Activated T-helper 2 cell treated with anti-CD3 and anti-CD28 coated beads, Interferon-gamma antibody, Interleukin-2, Interleukin-4, amounts not matched to agents 10 μg/mL and 5 μg/mL and 100 μg/mL, durations not matched to agents 14 hours and 24 hours and 36 hours (primary cell): ENCODE measurements at regions not wholly inside any gene's neighbourhood (a gene's known extent, or its start where the extent isn't known, plus 50 kb on each side); places are given as distances from the start of the nearest gene placed in this dataset.

Experiments used
- DNase-seq: peaks from one replicate; pipeline ENCODE4 v3.0.0; 2021; ENCODE audit warnings: low spot score
- H3K27ac Mint-ChIP-seq: one replicate; pipeline ENCODE4 v1.8.0; 2021; ENCODE audit warnings: mixed read lengths
- H3K27me3 Mint-ChIP-seq: one replicate; pipeline ENCODE4 v1.8.0; 2021; ENCODE audit warnings: low read depth, mixed read lengths
- H3K36me3 Mint-ChIP-seq: one replicate; pipeline ENCODE4 v1.8.0; 2021; ENCODE audit warnings: low read depth, mixed read lengths
- H3K4me1 Mint-ChIP-seq: one replicate; pipeline ENCODE4 v1.8.0; 2021; ENCODE audit warnings: low read depth, mixed read lengths
- H3K4me3 Mint-ChIP-seq: one replicate; pipeline ENCODE4 v1.8.0; 2021; ENCODE audit warnings: low read depth, mild to moderate bottlenecking, moderate library complexity, mixed read lengths
- H3K9me3 Mint-ChIP-seq: one replicate; pipeline ENCODE4 v1.8.0; 2021; ENCODE audit warnings: mixed read lengths
- intact Hi-C: fragments of 100-400 bp; cut with micrococcal nuclease; formaldehyde crosslinking; loops from one replicate; pipeline ENCODE4 v1.15.1; 2023

GRCh38 chr4:148787285-148787684, 345.1 kb upstream of the NR3C2 start:
- Mint-ChIP-seq H3K27ac (no peak overlapping the region), H3K36me3 (no peaks in the 10 kb centered on the region), H3K27me3 (no peaks in the 10 kb centered on the region), H3K4me1 (no peaks in the 10 kb centered on the region), H3K9me3 (no peaks in the 10 kb centered on the region), H3K4me3 (no peak overlapping the region)
- DNase-seq = no peak
- intact Hi-C loops = no loop called here

- H3K4me3 Mint-ChIP-seq = no peak overlapping the region
- no peak overlapping the region for H3K27ac Mint-ChIP-seq
- no peak for DNase-seq
- intact Hi-C loops = no loop called here
- H3K27me3 Mint-ChIP-seq = no peaks in the 10 kb centered on the region
- no peaks in the 10 kb centered on the region for H3K9me3 Mint-ChIP-seq
- no peaks in the 10 kb centered on the region for H3K36me3 Mint-ChIP-seq
- H3K4me1 Mint-ChIP-seq = no peaks in the 10 kb centered on the region
These were observed 344.5 kb upstream of the NR3C2 start for GRCh38 chr4:148786699-148787098.

- Mint-ChIP-seq H3K9me3 (no peaks in the 10 kb centered on the region), H3K36me3 (no peaks in the 10 kb centered on the region), H3K27me3 (no peaks in the 10 kb centered on the region), H3K27ac (no peak overlapping the region), H3K4me3 (no peak overlapping the region), H3K4me1 (no peaks in the 10 kb centered on the region)
- intact Hi-C loops = no loop called here
- no peak for DNase-seq
These were observed 340.1 kb upstream of the NR3C2 start for GRCh38 chr4:148782284-148782683.

DNA sequence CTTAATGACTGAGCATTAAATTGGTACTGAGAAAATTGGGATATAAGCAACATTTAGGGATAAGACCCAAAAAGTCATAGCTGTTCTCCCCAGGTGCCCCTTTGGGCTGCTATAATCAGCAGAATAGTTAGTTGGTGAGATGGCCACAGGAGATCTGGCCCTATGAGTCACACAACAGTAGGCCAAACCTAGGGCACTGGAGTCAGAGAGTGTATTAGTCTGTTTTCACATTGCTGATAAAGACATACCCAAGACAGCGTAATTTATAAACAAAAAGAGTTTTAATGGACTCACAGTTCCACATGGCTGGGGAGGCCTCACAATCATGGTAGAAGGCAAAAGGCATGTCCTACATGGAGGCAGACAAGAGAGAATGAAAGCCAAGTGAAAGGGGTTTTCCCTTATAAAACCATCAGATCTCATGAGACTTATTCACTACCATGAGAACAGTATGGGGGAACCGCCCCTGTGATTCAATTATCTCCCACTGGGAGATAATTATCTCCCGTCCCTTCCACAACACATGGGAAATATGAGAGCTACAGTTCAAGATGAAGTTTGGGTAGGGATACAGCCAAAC, 338.3 kb upstream of the NR3C2 start:
- no peaks in the 10 kb centered on the region for H3K9me3 Mint-ChIP-seq
- no peak overlapping the region for H3K27ac Mint-ChIP-seq
- no peak for DNase-seq
- H3K27me3 Mint-ChIP-seq = no peaks in the 10 kb centered on the region
- no peaks in the 10 kb centered on the region for H3K36me3 Mint-ChIP-seq
- H3K4me3 Mint-ChIP-seq = no peak overlapping the region
- no peaks in the 10 kb centered on the region for H3K4me1 Mint-ChIP-seq
- intact Hi-C loops = no loop called here

GRCh38 chr4:148779771-148780170, 337.6 kb upstream of the NR3C2 start:
- Mint-ChIP-seq H3K9me3 (no peaks in the 10 kb centered on the region), H3K4me3 (no peak overlapping the region), H3K36me3 (no peaks in the 10 kb centered on the region), H3K27me3 (no peaks in the 10 kb centered on the region), H3K27ac (no peak overlapping the region), H3K4me1 (no peaks in the 10 kb centered on the region)
- intact Hi-C loops = no loop called here
- DNase-seq = no peak

GRCh38 chr4:148778980-148779675, 336.9 kb upstream of the NR3C2 start:
- no peaks in the 10 kb centered on the region for H3K36me3 Mint-ChIP-seq
- no peak overlapping the region for H3K27ac Mint-ChIP-seq
- no peak overlapping the region for H3K4me3 Mint-ChIP-seq
- H3K9me3 Mint-ChIP-seq = no peaks in the 10 kb centered on the region
- DNase-seq = no peak
- no peaks in the 10 kb centered on the region for H3K4me1 Mint-ChIP-seq
- intact Hi-C loops = no loop called here
- no peaks in the 10 kb centered on the region for H3K27me3 Mint-ChIP-seq

DNA sequence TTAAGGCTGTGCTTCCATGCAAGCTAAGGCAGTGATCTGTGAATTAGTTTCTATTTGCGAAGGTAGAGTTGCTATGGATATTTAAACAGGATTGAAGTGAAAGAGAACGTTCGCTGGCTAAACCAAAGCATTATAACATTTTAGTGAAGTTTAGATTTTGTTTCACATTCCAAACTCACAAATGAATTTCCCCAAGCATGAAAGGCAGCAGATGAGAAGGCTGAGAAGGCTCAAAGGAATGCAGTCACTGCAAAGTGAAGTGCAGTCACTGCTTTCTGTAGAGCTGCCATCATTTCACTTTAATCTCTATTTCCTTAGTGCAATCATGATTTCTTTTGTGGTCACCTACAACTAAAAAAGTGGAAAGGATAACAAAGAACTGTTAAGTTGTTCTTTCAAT, 334.7 kb upstream of the NR3C2 start:
- DNase-seq = no peak
- Mint-ChIP-seq H3K27me3 (no peaks in the 10 kb centered on the region), H3K36me3 (no peaks in the 10 kb centered on the region), H3K27ac (no peak overlapping the region), H3K9me3 (no peaks in the 10 kb centered on the region), H3K4me1 (no peaks in the 10 kb centered on the region), H3K4me3 (no peak overlapping the region)
- intact Hi-C loops = no loop called here

GRCh38 chr4:148774134-148774533, 331.9 kb upstream of the NR3C2 start:
- no peak for DNase-seq
- intact Hi-C loops = no loop called here
- H3K4me3 Mint-ChIP-seq = no peak overlapping the region

DNA sequence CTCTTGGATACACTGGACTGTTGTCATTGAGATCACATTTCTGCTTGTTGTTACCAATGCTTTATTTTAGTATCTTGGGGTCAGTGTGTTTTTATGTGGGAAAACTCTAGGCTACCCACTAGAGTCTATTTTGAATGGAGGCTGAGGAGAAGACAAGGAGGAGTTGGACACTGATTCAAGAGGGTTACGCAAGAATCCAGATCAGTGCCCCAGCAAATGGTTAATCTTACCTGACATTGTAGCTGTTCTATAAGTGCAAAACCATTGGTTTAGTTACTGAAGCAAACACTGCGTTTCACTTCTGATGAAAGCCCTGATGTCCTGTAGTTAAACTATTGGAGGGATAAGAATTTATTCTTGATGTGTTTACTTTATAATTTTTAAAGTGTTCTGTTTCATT, 331.1 kb upstream of the NR3C2 start:
- Mint-ChIP-seq H3K27me3 (no peaks in the 10 kb centered on the region), H3K27ac (no peak overlapping the region), H3K4me3 (no peak overlapping the region), H3K4me1 (no peaks in the 10 kb centered on the region), H3K9me3 (no peaks in the 10 kb centered on the region), H3K36me3 (no peaks in the 10 kb centered on the region)
- DNase-seq = no peak
- intact Hi-C loops = no loop called here

More at GRCh38 chr4:148774134-148774533, 331.9 kb upstream of the NR3C2 start:
- H3K27ac Mint-ChIP-seq = no peak overlapping the region
- H3K9me3 Mint-ChIP-seq = no peaks in the 10 kb centered on the region
- H3K36me3 Mint-ChIP-seq = no peaks in the 10 kb centered on the region
- H3K4me1 Mint-ChIP-seq = no peaks in the 10 kb centered on the region
- no peaks in the 10 kb centered on the region for H3K27me3 Mint-ChIP-seq

DNA sequence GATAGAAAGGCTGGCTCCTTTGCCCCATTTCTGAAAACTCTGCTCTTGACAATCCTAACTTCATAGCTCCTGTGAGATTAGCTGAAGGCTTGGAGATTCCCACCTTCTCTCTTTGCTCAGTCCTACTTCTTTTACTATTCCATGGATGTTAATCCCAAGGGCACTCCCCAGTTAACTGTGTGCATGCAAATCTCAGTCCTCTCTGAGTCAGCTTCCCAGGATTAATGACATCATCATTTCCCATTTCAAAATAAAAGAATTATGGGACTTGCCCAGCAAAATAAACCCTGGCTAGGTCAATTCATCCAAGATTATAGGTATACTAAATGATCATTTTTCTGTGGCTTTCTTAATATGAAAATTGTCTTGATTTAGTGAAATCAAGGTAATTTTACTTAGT, 328.6 kb upstream of the NR3C2 start:
- intact Hi-C loops = no loop called here
- Mint-ChIP-seq H3K36me3 (no peaks in the 10 kb centered on the region), H3K4me1 (no peaks in the 10 kb centered on the region)

DNA sequence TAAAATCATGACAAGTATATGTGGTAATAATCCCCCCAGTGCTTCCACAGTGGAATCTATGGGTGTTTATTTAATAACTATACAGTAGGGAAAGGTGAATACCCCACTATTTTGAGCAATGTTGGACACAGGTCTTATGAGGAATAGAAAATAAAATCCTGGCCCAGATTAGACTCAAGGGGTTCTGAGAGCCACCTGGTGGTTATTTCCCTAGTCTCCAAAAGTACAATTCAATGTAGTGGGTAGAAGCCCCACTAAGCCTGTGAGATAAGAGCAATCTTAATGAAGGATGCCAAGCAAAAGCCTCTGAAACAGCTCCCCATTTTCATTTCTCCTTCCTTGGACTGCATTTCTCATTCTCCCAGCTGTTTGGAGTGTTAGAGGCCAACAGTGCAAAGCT, 328.2 kb upstream of the NR3C2 start:
- Mint-ChIP-seq H3K4me3 (no peak overlapping the region), H3K27ac (no peak overlapping the region), H3K36me3 (no peaks in the 10 kb centered on the region), H3K4me1 (no peaks in the 10 kb centered on the region), H3K9me3 (no peaks in the 10 kb centered on the region), H3K27me3 (no peaks in the 10 kb centered on the region)
- intact Hi-C loops = no loop called here
- no peak for DNase-seq

More for the DNA sequence above, 328.6 kb upstream of the NR3C2 start:
- no peak overlapping the region for H3K27ac Mint-ChIP-seq
- H3K4me3 Mint-ChIP-seq = no peak overlapping the region
- H3K27me3 Mint-ChIP-seq = no peaks in the 10 kb centered on the region
- no peak for DNase-seq
- H3K9me3 Mint-ChIP-seq = no peaks in the 10 kb centered on the region

- Mint-ChIP-seq H3K4me1 (no peaks in the 10 kb centered on the region), H3K36me3 (no peaks in the 10 kb centered on the region), H3K27ac (no peak overlapping the region), H3K4me3 (no peak overlapping the region), H3K9me3 (no peaks in the 10 kb centered on the region), H3K27me3 (no peaks in the 10 kb centered on the region)
- DNase-seq = no peak
- intact Hi-C loops = no loop called here
These were observed 322.5 kb upstream of the NR3C2 start for GRCh38 chr4:148764720-148765119.

DNA sequence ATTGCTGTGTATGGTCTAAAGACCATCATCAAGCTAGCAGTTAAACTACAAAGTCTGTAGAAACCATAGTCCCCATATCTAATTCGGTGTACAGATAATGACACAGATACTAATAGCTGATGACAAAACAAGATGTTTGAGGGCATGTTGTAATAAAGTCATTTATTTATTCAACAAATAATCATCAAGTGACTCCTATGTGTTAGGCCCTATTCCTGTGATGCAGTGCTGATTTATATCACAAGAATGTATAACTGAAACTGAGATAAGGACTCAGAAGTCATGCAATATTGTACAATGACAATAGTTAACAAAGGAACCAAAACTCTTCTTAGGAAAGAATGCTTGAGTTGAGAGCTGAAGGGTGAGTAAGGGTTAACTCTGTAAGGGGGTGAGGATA, 315.0 kb upstream of the NR3C2 start:
- Mint-ChIP-seq H3K27me3 (no peaks in the 10 kb centered on the region), H3K9me3 (peaks cover 12% of the 10 kb centered on the region), H3K27ac (no peak overlapping the region), H3K36me3 (no peaks in the 10 kb centered on the region), H3K4me3 (no peak overlapping the region), H3K4me1 (no peaks in the 10 kb centered on the region)
- intact Hi-C loops = no loop called here
- no peak for DNase-seq

DNA sequence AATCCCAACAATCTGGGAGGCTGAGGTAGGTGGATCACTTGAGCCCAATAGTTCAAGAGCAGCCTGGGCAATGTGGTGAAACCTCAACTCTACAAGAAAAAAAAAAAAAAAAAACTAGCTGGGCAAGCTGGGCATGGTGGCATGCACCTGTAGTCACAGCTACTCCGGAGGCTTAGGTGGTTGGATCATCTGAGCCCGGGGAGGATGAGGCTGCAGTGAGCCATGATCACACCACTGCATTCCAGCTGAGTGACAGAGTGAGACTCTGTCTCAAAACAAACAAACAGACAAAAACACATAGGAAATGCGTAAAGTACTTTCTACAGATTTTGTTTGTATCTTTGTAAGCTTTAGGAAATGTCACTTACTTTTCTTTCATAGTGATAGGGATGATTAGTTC, 307.2 kb upstream of the NR3C2 start:
- Mint-ChIP-seq H3K27me3 (no peaks in the 10 kb centered on the region), H3K36me3 (no peaks in the 10 kb centered on the region), H3K27ac (no peak overlapping the region), H3K9me3 (no peaks in the 10 kb centered on the region), H3K4me3 (no peak overlapping the region), H3K4me1 (peaks cover 5% of the 10 kb centered on the region)
- intact Hi-C loops = no loop called here
- no peak for DNase-seq
